T follicular helper cell (primary cell): ENCODE measurements at regions not wholly inside any gene's neighbourhood (a gene's known extent, or its start where the extent isn't known, plus 50 kb on each side); places are given as distances from the start of the nearest gene placed in this dataset.

Experiments used
- DNase-seq: peaks from one replicate; pipeline ENCODE4 v3.0.0-alpha.2; 2020; ENCODE audit warnings: low read depth

GRCh38 chr2:146295080-146295670, 1549.7 kb upstream of the ACVR2A start:
- no peak for DNase-seq

GRCh38 chr2:146287281-146287680, 1557.5 kb upstream of the ACVR2A start:
- no peak for DNase-seq

- no peak for DNase-seq
These were observed 1565.9 kb upstream of the ACVR2A start for GRCh38 chr2:146278881-146279280.

GRCh38 chr2:146271131-146271831, 1573.5 kb upstream of the ACVR2A start:
- DNase-seq = no peak

- DNase-seq = no peak
These were observed 1574.2 kb upstream of the ACVR2A start for GRCh38 chr2:146270618-146271017.

GRCh38 chr2:146267093-146267492, 1577.7 kb upstream of the ACVR2A start:
- DNase-seq = no peak

- no peak for DNase-seq
These were observed 1579.2 kb upstream of the ACVR2A start for GRCh38 chr2:146265656-146266055.

GRCh38 chr2:146262606-146263005, 1582.2 kb upstream of the ACVR2A start:
- no peak for DNase-seq

- DNase-seq = no peak
These were observed 1584.3 kb upstream of the ACVR2A start for GRCh38 chr2:146260551-146260950.

- DNase-seq = no peak
These were observed 1585.0 kb upstream of the ACVR2A start for GRCh38 chr2:146259816-146260215.

- DNase-seq = no peak
These were observed 1586.8 kb upstream of the ACVR2A start for GRCh38 chr2:146258071-146258470.

GRCh38 chr2:146252119-146252518, 1592.7 kb upstream of the ACVR2A start:
- DNase-seq = no peak

GRCh38 chr2:146251328-146251727, 1593.5 kb upstream of the ACVR2A start:
- no peak for DNase-seq

GRCh38 chr2:146246736-146247523, 1597.9 kb upstream of the ACVR2A start:
- DNase-seq = no peak

- DNase-seq = no peak
These were observed 1598.7 kb upstream of the ACVR2A start for GRCh38 chr2:146246002-146246735.

- no peak for DNase-seq
These were observed 1600.0 kb upstream of the ACVR2A start for GRCh38 chr2:146244830-146245229.

- no peak for DNase-seq
These were observed 1600.7 kb upstream of the ACVR2A start for GRCh38 chr2:146244131-146244530.

- no peak for DNase-seq
These were observed 1603.8 kb upstream of the ACVR2A start for GRCh38 chr2:146241023-146241422.

GRCh38 chr2:146240391-146240790, 1604.4 kb upstream of the ACVR2A start:
- no peak for DNase-seq

- no peak for DNase-seq
These were observed 1605.3 kb upstream of the ACVR2A start for GRCh38 chr2:146239392-146240135.

GRCh38 chr2:146238254-146238966, 1606.4 kb upstream of the ACVR2A start:
- DNase-seq = no peak
